ENCODE measurements at regions not wholly inside any gene's neighbourhood (a gene's known extent, or its start where the extent isn't known, plus 50 kb on each side); places are given as distances from the start of the nearest gene placed in this dataset.

GRCh38 chr7:131724776-131725345 lies 168.4 kb upstream of the PODXL start:
- DNase-seq (ENCODE audit: low read depth, low spot score) = no peak
- no peak overlapping the region for H3K4me3 ChIP-seq (ENCODE audit: low read depth, low read length)
- no peak for TF ChIP-seq CTCF (IDR thresholded peaks at IDR 0.05; ENCODE audit: low read depth, low read length)
- in situ Hi-C loops (cut with HindIII; ENCODE audit: low sequenced_read_pairs) = no loop called here

GRCh38 chr7:131723926-131724325 lies 167.5 kb upstream of the PODXL start:
- no peak overlapping the region for H3K4me3 ChIP-seq (ENCODE audit: low read depth, low read length)
- in situ Hi-C loops (cut with HindIII; ENCODE audit: low sequenced_read_pairs) = no loop called here
- DNase-seq (ENCODE audit: low read depth, low spot score) = no peak
- no peak for TF ChIP-seq CTCF (IDR thresholded peaks at IDR 0.05; ENCODE audit: low read depth, low read length)

- no peak for TF ChIP-seq CTCF (IDR thresholded peaks at IDR 0.05; ENCODE audit: low read depth, low read length)
- in situ Hi-C loops (cut with HindIII; ENCODE audit: low sequenced_read_pairs) = no loop called here
Observed at GRCh38 chr7:131722371-131722770, 165.9 kb upstream of the PODXL start.

GRCh38 chr7:131721660-131722059 lies 165.2 kb upstream of the PODXL start:
- in situ Hi-C loops (cut with HindIII; ENCODE audit: low sequenced_read_pairs) = no loop called here
- TF ChIP-seq CTCF (IDR thresholded peaks at IDR 0.05; ENCODE audit: low read depth, low read length) = no peak
- no peak overlapping the region for H3K4me3 ChIP-seq (ENCODE audit: low read depth, low read length)
- no peak for DNase-seq (ENCODE audit: low read depth, low spot score)

More at GRCh38 chr7:131722371-131722770, 165.9 kb upstream of the PODXL start:
- DNase-seq (ENCODE audit: low read depth, low spot score) = no peak
- no peak overlapping the region for H3K4me3 ChIP-seq (ENCODE audit: low read depth, low read length)

- in situ Hi-C loops (cut with HindIII; ENCODE audit: low sequenced_read_pairs) = no loop called here
- no peak for TF ChIP-seq CTCF (IDR thresholded peaks at IDR 0.05; ENCODE audit: low read depth, low read length)
- no peak for DNase-seq (ENCODE audit: low read depth, low spot score)
- no peak overlapping the region for H3K4me3 ChIP-seq (ENCODE audit: low read depth, low read length)
Observed at GRCh38 chr7:131720703-131721102, 164.3 kb upstream of the PODXL start.

GRCh38 chr7:131717181-131717580 lies 160.8 kb upstream of the PODXL start:
- H3K4me3 ChIP-seq (ENCODE audit: low read depth, low read length) = no peak overlapping the region
- TF ChIP-seq CTCF (IDR thresholded peaks at IDR 0.05; ENCODE audit: low read depth, low read length) = no peak
- DNase-seq (ENCODE audit: low read depth, low spot score) = no peak
- in situ Hi-C loops (cut with HindIII; ENCODE audit: low sequenced_read_pairs) = no loop called here

- in situ Hi-C loops (cut with HindIII; ENCODE audit: low sequenced_read_pairs) = no loop called here
- TF ChIP-seq CTCF (IDR thresholded peaks at IDR 0.05; ENCODE audit: low read depth, low read length) = no peak
- no peak overlapping the region for H3K4me3 ChIP-seq (ENCODE audit: low read depth, low read length)
- no peak for DNase-seq (ENCODE audit: low read depth, low spot score)
Observed at GRCh38 chr7:131699323-131699722, 142.9 kb upstream of the PODXL start.
